Testis (tissue), 2 donors: ENCODE measurements at regions not wholly inside any gene's neighbourhood (a gene's known extent, or its start where the extent isn't known, plus 50 kb on each side); places are given as distances from the start of the nearest gene placed in this dataset.
"Not testable (repeated sequence)": the region's sequence is repeated elsewhere in the genome, so short reads cannot be mapped to it uniquely, and the experiment has no call there.

ENCODE experiments used
- DNase-seq: peaks from one replicate; pipeline ENCODE4 v3.0.0-alpha.2; 2019
- H3K27ac ChIP-seq, 2 donors: fragments of 200-600 bp; sonication (generic); one replicate each; pipeline ENCODE4 v1.5.1; 2019
- H3K27me3 ChIP-seq: fragments of 200-600 bp; sonication (generic); one replicate; pipeline ENCODE4 v1.5.1; 2019
- H3K36me3 ChIP-seq: fragments of 200-600 bp; sonication (generic); one replicate; pipeline ENCODE4 v1.5.1; 2017; ENCODE audit warnings: low read depth; ENCODE audit errors: missing control alignments
- H3K4me1 ChIP-seq: fragments of 200-600 bp; sonication (generic); one replicate; pipeline ENCODE4 v1.5.1; 2019
- H3K4me3 ChIP-seq, 2 donors: fragments of 200-600 bp; sonication (generic); one replicate each; pipeline ENCODE4 v1.5.1; 2017 to 2019
- H3K9me3 ChIP-seq: fragments of 200-600 bp; sonication (generic); one replicate; pipeline ENCODE4 v1.5.1; 2017
- POLR2A ChIP-seq: fragments of 450-650 bp; IDR thresholded peaks from one replicate; pipeline ENCODE4 v1.6.1; 2017; ENCODE audit warnings: antibody characterized with exemption, mild to moderate bottlenecking, moderate library complexity
- WGBS, 2 donors: methylation state at CpG; one replicate each; pipeline ENCODE4 v1.1.5; 2018; 5-methylcytosine and 5-hydroxymethylcytosine counted together
- intact Hi-C: fragments of 100-400 bp; cut with DNase I; formaldehyde crosslinking; loops from one replicate; pipeline ENCODE4 v1.15.1; 2023; ENCODE audit warnings: low total_unique reads
- TF ChIP-seq, protein P1 (sequence below), 3 experiments: fragments of 450-650 bp in 2 of 3; fragments of 200-600 bp in 1 of 3; sonication (generic) in 1 of 3; IDR thresholded peaks; one replicate each; pipeline ENCODE4 v1.5.1; 2016 to 2019; ENCODE audit warnings: antibody characterized with exemption in 3 of 3, mild to moderate bottlenecking in 2 of 3, moderate library complexity in 1 of 3

DNA sequence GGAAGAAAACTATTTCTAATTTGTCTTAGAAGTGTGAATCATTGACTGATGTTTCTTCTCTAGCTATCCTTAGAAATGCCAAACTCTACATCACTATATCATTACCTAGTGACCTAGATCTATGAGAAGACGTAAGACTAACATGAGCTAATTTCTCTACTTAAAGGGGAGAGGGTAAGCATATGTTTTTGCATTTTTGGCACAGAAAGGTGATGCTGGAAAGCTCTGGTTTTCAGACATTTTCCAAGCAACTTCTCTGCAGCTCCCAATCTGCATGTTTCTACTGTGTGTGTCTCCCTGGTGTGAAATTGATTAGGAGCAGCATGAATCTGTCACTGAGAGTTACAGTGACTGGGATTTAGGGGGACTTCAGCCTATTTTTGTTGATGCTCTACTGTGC is 235.2 kb upstream of the LINC00305 start:
- H3K4me3 ChIP-seq: no peak overlapping the region
- H3K4me1 ChIP-seq: no peaks in the 10 kb centered on the region
- H3K9me3 ChIP-seq: no peaks in the 10 kb centered on the region
- TF ChIP-seq, protein P1, sequence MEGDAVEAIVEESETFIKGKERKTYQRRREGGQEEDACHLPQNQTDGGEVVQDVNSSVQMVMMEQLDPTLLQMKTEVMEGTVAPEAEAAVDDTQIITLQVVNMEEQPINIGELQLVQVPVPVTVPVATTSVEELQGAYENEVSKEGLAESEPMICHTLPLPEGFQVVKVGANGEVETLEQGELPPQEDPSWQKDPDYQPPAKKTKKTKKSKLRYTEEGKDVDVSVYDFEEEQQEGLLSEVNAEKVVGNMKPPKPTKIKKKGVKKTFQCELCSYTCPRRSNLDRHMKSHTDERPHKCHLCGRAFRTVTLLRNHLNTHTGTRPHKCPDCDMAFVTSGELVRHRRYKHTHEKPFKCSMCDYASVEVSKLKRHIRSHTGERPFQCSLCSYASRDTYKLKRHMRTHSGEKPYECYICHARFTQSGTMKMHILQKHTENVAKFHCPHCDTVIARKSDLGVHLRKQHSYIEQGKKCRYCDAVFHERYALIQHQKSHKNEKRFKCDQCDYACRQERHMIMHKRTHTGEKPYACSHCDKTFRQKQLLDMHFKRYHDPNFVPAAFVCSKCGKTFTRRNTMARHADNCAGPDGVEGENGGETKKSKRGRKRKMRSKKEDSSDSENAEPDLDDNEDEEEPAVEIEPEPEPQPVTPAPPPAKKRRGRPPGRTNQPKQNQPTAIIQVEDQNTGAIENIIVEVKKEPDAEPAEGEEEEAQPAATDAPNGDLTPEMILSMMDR (IDR thresholded peaks at IDR 0.05): no peak
- TF ChIP-seq POLR2A: no peak
- no peak for DNase-seq
- intact Hi-C loops: no loop called here
- no peaks in the 10 kb centered on the region for H3K36me3 ChIP-seq
- no peak overlapping the region for H3K27ac ChIP-seq
- 79 to 87% methylated on average over 1 of the region's 1 CpG for WGBS, 2 donors
- H3K27me3 ChIP-seq: no peaks in the 10 kb centered on the region

- H3K36me3 ChIP-seq: no peaks in the 10 kb centered on the region
- intact Hi-C loops: no loop called here
Measured at GRCh38 chr18:64380117-64380516, 231.2 kb upstream of the LINC00305 start.

GRCh38 chr18:64379662-64380061 is 230.8 kb upstream of the LINC00305 start:
- TF ChIP-seq, protein P1 (IDR thresholded peaks at IDR 0.05): no peak
- TF ChIP-seq POLR2A: no peak
- no peaks in the 10 kb centered on the region for H3K4me1 ChIP-seq
- no peak for DNase-seq
- no peak overlapping the region for H3K27ac ChIP-seq
- no peaks in the 10 kb centered on the region for H3K27me3 ChIP-seq
- H3K9me3 ChIP-seq: no peaks in the 10 kb centered on the region
- intact Hi-C loops: no loop called here
- no peaks in the 10 kb centered on the region for H3K36me3 ChIP-seq
- 84 to 89% methylated on average over 1 of the region's 1 CpG for WGBS, 2 donors
- no peak overlapping the region for H3K4me3 ChIP-seq

More at GRCh38 chr18:64380117-64380516, 231.2 kb upstream of the LINC00305 start:
- WGBS, 2 donors: 80 to 91% methylated on average over 1 of the region's 1 CpG
- Histone ChIP-seq H3K4me3 (no peak overlapping the region), H3K4me1 (no peaks in the 10 kb centered on the region), H3K27ac (no peak overlapping the region), H3K27me3 (no peaks in the 10 kb centered on the region), H3K9me3 (no peaks in the 10 kb centered on the region)
- no peak for DNase-seq
- no peak for TF ChIP-seq POLR2A
- TF ChIP-seq, protein P1 (IDR thresholded peaks at IDR 0.05): no peak

DNA sequence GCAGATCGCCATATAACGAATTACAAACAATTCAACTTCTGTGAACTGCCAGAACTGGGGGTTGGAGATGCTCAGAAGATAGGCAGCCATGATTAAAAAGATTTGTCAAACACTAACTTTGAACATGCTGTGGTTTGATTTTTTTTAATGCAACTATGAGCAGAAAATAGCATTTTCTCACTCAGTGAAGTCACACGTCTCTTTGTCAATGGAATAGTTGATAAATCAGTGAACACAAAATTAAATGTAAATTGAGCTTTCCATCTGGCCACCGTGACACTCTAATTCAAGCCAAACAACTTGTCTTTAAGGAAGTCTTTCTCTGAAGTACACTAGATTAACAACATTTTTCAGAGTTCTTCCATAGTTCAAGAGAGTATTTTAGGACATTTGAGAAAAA is 228.6 kb upstream of the LINC00305 start:
- no peak for DNase-seq
- H3K36me3 ChIP-seq: no peaks in the 10 kb centered on the region

DNA sequence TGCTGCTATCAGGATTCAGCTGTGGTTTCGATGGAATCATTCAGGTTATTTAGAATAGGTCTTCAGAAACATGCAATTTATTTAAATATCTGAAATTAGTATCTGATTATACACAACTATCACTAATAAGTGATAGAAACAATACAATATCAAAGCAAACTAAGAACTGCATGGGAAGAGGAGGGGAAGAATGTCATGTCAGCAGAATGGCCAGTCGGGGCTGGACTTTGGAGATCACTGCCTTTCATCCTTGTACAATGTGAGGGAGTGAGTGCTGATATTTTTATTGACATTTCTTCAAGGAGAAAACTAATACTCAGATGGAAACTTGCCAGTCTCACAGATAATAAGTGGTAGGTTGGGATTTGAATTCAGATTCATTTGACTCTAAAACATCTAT is 224.0 kb upstream of the LINC00305 start:
- Histone ChIP-seq H3K27ac (no peak overlapping the region), H3K4me1 (no peaks in the 10 kb centered on the region), H3K27me3 (no peaks in the 10 kb centered on the region), H3K36me3 (no peaks in the 10 kb centered on the region), H3K9me3 (no peaks in the 10 kb centered on the region), H3K4me3 (no peak overlapping the region)
- intact Hi-C loops: no loop called here
- 80 to 83% methylated on average over 2 of the region's 2 CpGs for WGBS, 2 donors
- no peak for DNase-seq
- no peak for TF ChIP-seq POLR2A
- TF ChIP-seq, protein P1 (IDR thresholded peaks at IDR 0.05): no peak

More for the DNA sequence above, 228.6 kb upstream of the LINC00305 start:
- TF ChIP-seq POLR2A: no peak
- TF ChIP-seq, protein P1 (IDR thresholded peaks at IDR 0.05): no peak
- H3K27me3 ChIP-seq: no peaks in the 10 kb centered on the region
- no peak overlapping the region for H3K27ac ChIP-seq
- no peak overlapping the region for H3K4me3 ChIP-seq
- intact Hi-C loops: no loop called here
- no peaks in the 10 kb centered on the region for H3K9me3 ChIP-seq
- no peaks in the 10 kb centered on the region for H3K4me1 ChIP-seq
- 90 to 92% methylated on average over 4 of the region's 4 CpGs for WGBS, 2 donors

DNA sequence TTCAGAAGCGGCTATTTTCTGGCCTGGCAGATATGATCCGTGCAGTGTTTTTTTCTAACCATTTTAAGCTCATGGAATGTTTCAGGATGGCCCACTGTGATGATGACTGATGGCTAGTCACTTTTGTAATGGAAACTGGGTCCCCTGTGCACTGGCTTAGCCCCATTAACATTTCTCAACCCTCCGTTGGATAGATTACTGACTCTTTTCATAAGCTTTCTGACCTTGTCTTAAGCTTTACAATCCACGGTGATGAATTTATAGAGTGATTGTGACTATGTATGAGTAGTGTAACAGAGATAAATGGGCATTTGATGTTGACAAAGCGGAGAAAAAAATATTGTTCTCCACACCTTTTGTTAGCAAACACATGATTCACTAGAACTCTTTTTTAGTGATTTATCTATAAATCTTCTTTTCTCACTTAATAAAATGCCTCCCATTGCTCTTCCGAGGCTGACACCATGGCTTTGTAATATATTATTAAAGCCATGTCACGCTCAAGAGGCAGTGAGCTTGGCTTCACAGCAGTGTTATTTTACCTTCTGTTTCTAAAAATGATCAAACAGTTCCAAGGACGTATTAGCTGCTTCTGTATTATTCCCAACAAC is 221.0 kb upstream of the LINC00305 start:
- intact Hi-C loops, H3K36me3 ChIP-seq, H3K27me3 ChIP-seq, H3K4me1 ChIP-seq, H3K4me3 ChIP-seq, H3K9me3 ChIP-seq, DNase-seq, H3K27ac ChIP-seq: not testable (repeated sequence)
- 86 to 88% methylated on average over 6 of the region's 8 CpGs for WGBS, 2 donors
